K562 (cell line): ENCODE measurements at regions not wholly inside any gene's neighbourhood (a gene's known extent, or its start where the extent isn't known, plus 50 kb on each side); places are given as distances from the start of the nearest gene placed in this dataset.

Experiments
- BCL6 ChIP-seq: fragments of 250-450 bp; sonication (Bioruptor Pico); IDR thresholded peaks from 2 replicates; pipeline ENCODE4 v1.4.0; 2020
- BRD9 ChIP-seq: fragments of 450-650 bp; IDR thresholded peaks from 2 replicates; pipeline ENCODE4 v1.6.1; 2018; ENCODE audit warnings: low read depth; ENCODE audit not compliant: partially characterized antibody
- CBX5 ChIP-seq: IDR thresholded peaks from 2 replicates; pipeline ENCODE4 v1.6.1; 2014; ENCODE audit warnings: low read depth, borderline replicate concordance
- CBX8 ChIP-seq: fragments of 200-600 bp; sonication (generic); IDR thresholded peaks from 2 replicates; pipeline ENCODE4 v1.6.1; 2012; ENCODE audit warnings: borderline replicate concordance, mixed run types, low read depth, mild to moderate bottlenecking, moderate library complexity, mixed read lengths, low read length, control low read depth, inconsistent platforms; ENCODE audit not compliant: poor library complexity, severe bottlenecking; ENCODE audit errors: extremely low read depth
- CEBPZ ChIP-seq: fragments of 150-350 bp; IDR thresholded peaks from 2 replicates; pipeline ENCODE4 v1.6.1; 2014; ENCODE audit warnings: low read depth, mild to moderate bottlenecking, low read length, borderline replicate concordance
- CREB5 ChIP-seq: fragments of 250-450 bp; sonication (Bioruptor Pico); IDR thresholded peaks from 2 replicates; pipeline ENCODE4 v1.5.0; 2020; ENCODE audit warnings: mild to moderate bottlenecking
- FOXK1 ChIP-seq: sonication (generic); formaldehyde crosslinking; IDR thresholded peaks from 2 replicates; pipeline ENCODE4 v1.8.0; 2022; ENCODE audit warnings: missing genetic modification reagents, mild to moderate bottlenecking, borderline replicate concordance
- HDAC3 ChIP-seq: fragments of 450-650 bp; IDR thresholded peaks from 2 replicates; pipeline ENCODE4 v1.6.1; 2018; ENCODE audit warnings: borderline replicate concordance, mild to moderate bottlenecking, moderate library complexity; ENCODE audit not compliant: partially characterized antibody
- HOXB6 ChIP-seq: fragments of 250-450 bp; sonication (Bioruptor Pico); IDR thresholded peaks from 2 replicates; pipeline ENCODE4 v1.5.1; 2022; ENCODE audit warnings: mild to moderate bottlenecking, borderline replicate concordance
- KLF6 ChIP-seq: fragments of 250-450 bp; sonication (Bioruptor Pico); IDR thresholded peaks from 2 replicates; pipeline ENCODE4 v1.4.0; 2020; ENCODE audit warnings: mild to moderate bottlenecking, moderate library complexity, borderline replicate concordance
- RBM25 ChIP-seq: fragments of 200-400 bp; formaldehyde crosslinking; IDR thresholded peaks from 2 replicates; pipeline ENCODE4 v1.6.1; 2018; ENCODE audit warnings: low read length, low read depth, moderate library complexity; ENCODE audit not compliant: severe bottlenecking
- RCOR1 ChIP-seq, 2 experiments: IDR thresholded peaks; 2 replicates each; pipeline ENCODE4 v1.6.1; 2012; ENCODE audit warnings: low read depth in 2 of 2, low read length in 2 of 2, borderline replicate concordance in 1 of 2, improper control_type of control experiment in 1 of 2
- SRSF9 ChIP-seq: fragments of 200-400 bp; formaldehyde crosslinking; IDR thresholded peaks from 2 replicates; pipeline ENCODE4 v1.6.1; 2017; ENCODE audit warnings: low read depth, low read length, borderline replicate concordance
- TEAD4 ChIP-seq, 2 experiments: sonication (generic) in 1 of 2; formaldehyde crosslinking in 1 of 2; IDR thresholded peaks; 2 replicates each; pipeline versions ENCODE4 v1.6.1 to v1.8.0; 2012 to 2022; ENCODE audit warnings: borderline replicate concordance in 1 of 2, inconsistent platforms in 1 of 2, low read length in 1 of 2, mild to moderate bottlenecking in 1 of 2, missing genetic modification reagents in 1 of 2
- TFE3 ChIP-seq: fragments of 450-650 bp; formaldehyde crosslinking; IDR thresholded peaks from 2 replicates; pipeline ENCODE4 v1.4.0; 2020; ENCODE audit warnings: mild to moderate bottlenecking, mixed read lengths
- ZKSCAN3 ChIP-seq: fragments of 250-450 bp; sonication (Bioruptor Pico); IDR thresholded peaks from 2 replicates; pipeline ENCODE4 v1.4.0; 2020
- ZNF134 ChIP-seq: fragments of 250-450 bp; sonication (Bioruptor Pico); conservative IDR thresholded peaks from 2 replicates; pipeline ENCODE4 v1.4.0; 2020
- ZNF140 ChIP-seq: fragments of 250-450 bp; sonication (Bioruptor Pico); IDR thresholded peaks from 2 replicates; pipeline ENCODE4 v1.8.0; 2021; ENCODE audit warnings: moderate library complexity, mild to moderate bottlenecking, inconsistent platforms
- ZNF23 ChIP-seq: fragments of 250-450 bp; sonication (Bioruptor Pico); IDR thresholded peaks from 2 replicates; pipeline ENCODE4 v1.4.0; 2020; ENCODE audit warnings: mild to moderate bottlenecking
- ZNF239 ChIP-seq: fragments of 250-450 bp; sonication (Bioruptor Pico); IDR thresholded peaks from 2 replicates; pipeline ENCODE4 v1.4.0; 2020; ENCODE audit warnings: mild to moderate bottlenecking
- ZNF263 ChIP-seq: sonication (generic); formaldehyde crosslinking; IDR thresholded peaks from 2 replicates; pipeline ENCODE4 v1.8.0; 2022; ENCODE audit warnings: mild to moderate bottlenecking, missing genetic modification reagents, borderline replicate concordance
- ZNF384 ChIP-seq: IDR thresholded peaks from 2 replicates; pipeline ENCODE4 v1.6.1; 2012; ENCODE audit warnings: low read depth, low read length, improper control_type of control experiment

- TF ChIP-seq CEBPZ (no peak), BRD9 (no peak), CBX8 (no peak), HDAC3 (no peak), BCL6 (CRISPR knock-in tag) (no peak), FOXK1 (CRISPR knock-in tag) (no peak), ZNF239 (CRISPR knock-in tag) (no peak), ZNF263 (CRISPR knock-in tag) (no peak), HOXB6 (CRISPR knock-in tag) (no peak), TFE3 (no peak), ZNF134 (peak; percentile 66; the same call in 1 of the 2 replicates), ZKSCAN3 (CRISPR knock-in tag) (no peak), ZNF140 (CRISPR knock-in tag) (no peak), RCOR1 (IDR thresholded peaks at IDR 0.05; ENCODE audit: borderline replicate concordance in 1 of 2, low read depth in 2 of 2, low read length in 2 of 2) (no peak; a peak in 1 of 4 replicates), CBX5 (no peak), RBM25 (peak; percentile 40), SRSF9 (no peak), KLF6 (no peak), ZNF384 (no peak), ZNF23 (CRISPR knock-in tag) (no peak), CREB5 (no peak), TEAD4 (IDR thresholded peaks at IDR 0.05; ENCODE audit: low read length) (no peak), TEAD4 (CRISPR knock-in tag; IDR thresholded peaks at IDR 0.05; ENCODE audit: borderline replicate concordance) (no peak)
These were observed 67.0 kb upstream of the BEGAIN start (continued) for GRCh38 chr14:100654025-100654813.
